Parathyroid adenoma (tissue), 2 donors: ENCODE measurements at regions not wholly inside any gene's neighbourhood (a gene's known extent, or its start where the extent isn't known, plus 50 kb on each side); places are given as distances from the start of the nearest gene placed in this dataset.

Source experiments
- H2AFZ ChIP-seq: fragments of 300-600 bp; sonication (generic); one replicate; pipeline ENCODE4 v1.7.0; 2017; ENCODE audit warnings: antibody characterized with exemption, mild to moderate bottlenecking
- H3K27ac ChIP-seq: fragments of 300-600 bp; sonication (generic); one replicate; pipeline ENCODE4 v1.7.0; 2017
- H3K27me3 ChIP-seq: fragments of 300-600 bp; sonication (generic); one replicate; pipeline ENCODE4 v1.7.0; 2017; ENCODE audit warnings: low read length; ENCODE audit not compliant: control insufficient read depth, insufficient read depth
- H3K36me3 ChIP-seq: fragments of 300-600 bp; sonication (generic); one replicate; pipeline ENCODE4 v1.7.0; 2017; ENCODE audit warnings: low read length; ENCODE audit not compliant: control insufficient read depth, insufficient read depth
- H3K4me1 ChIP-seq: fragments of 300-600 bp; sonication (generic); one replicate; pipeline ENCODE4 v1.7.0; 2017; ENCODE audit warnings: control low read depth
- H3K4me2 ChIP-seq: fragments of 300-600 bp; sonication (generic); one replicate; pipeline ENCODE4 v1.7.0; 2017; ENCODE audit warnings: low read length
- H3K4me3 ChIP-seq: fragments of 300-600 bp; sonication (generic); one replicate; pipeline ENCODE4 v1.7.0; 2017; ENCODE audit warnings: low read depth, low read length
- H3K79me2 ChIP-seq: fragments of 300-600 bp; sonication (generic); one replicate; pipeline ENCODE4 v1.7.0; 2017; ENCODE audit warnings: control low read depth
- H3K9ac ChIP-seq: fragments of 300-600 bp; sonication (generic); one replicate; pipeline ENCODE4 v1.7.0; 2017; ENCODE audit warnings: mild to moderate bottlenecking
- H3K9me3 ChIP-seq: fragments of 300-600 bp; sonication (generic); one replicate; pipeline ENCODE4 v1.7.0; 2017; ENCODE audit warnings: low read length; ENCODE audit not compliant: control insufficient read depth
- CTCF ChIP-seq: fragments of 300-600 bp; sonication (generic); IDR thresholded peaks from one replicate; pipeline ENCODE4 v1.7.0; 2017; ENCODE audit warnings: antibody characterized with exemption, mild to moderate bottlenecking
- donor health status: primary hyperparathyroidism.

GRCh38 chr5:79849486-79850315, 141.4 kb downstream of the MTX3 start:
- TF ChIP-seq CTCF: no peak
- Histone ChIP-seq H3K9ac (no peak overlapping the region), H3K4me3 (no peak overlapping the region), H3K4me1 (no peaks in the 10 kb centered on the region), H3K4me2 (no peak overlapping the region), H3K27me3 (no peaks in the 10 kb centered on the region), H3K36me3 (no peaks in the 10 kb centered on the region), H2AFZ (no peak overlapping the region), H3K9me3 (no peaks in the 10 kb centered on the region), H3K27ac (no peak overlapping the region), H3K79me2 (no peaks in the 10 kb centered on the region)
